ENCODE measurements at regions not wholly inside any gene's neighbourhood (a gene's known extent, or its start where the extent isn't known, plus 50 kb on each side); places are given as distances from the start of the nearest gene placed in this dataset.

DNA sequence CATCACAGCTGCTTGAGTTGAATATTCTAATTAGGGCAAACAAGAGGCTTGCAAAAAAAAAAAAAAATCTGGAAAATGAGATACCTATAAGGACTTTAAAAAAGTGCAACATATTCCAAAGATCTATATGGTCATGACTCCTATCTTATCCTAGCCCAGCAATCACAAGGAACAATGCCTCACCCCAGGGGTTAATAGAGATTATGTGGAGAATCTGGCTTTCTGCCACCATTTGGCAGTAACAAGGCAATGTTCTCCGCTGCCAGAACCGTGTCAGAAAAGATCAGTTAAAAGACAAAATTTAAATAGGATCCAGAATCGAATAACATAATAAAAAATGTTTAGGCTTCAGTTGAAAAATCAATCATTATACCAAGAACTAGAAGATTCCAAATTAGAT, 1643.2 kb upstream of the PRR20A start:
- TF ChIP-seq, protein P1, sequence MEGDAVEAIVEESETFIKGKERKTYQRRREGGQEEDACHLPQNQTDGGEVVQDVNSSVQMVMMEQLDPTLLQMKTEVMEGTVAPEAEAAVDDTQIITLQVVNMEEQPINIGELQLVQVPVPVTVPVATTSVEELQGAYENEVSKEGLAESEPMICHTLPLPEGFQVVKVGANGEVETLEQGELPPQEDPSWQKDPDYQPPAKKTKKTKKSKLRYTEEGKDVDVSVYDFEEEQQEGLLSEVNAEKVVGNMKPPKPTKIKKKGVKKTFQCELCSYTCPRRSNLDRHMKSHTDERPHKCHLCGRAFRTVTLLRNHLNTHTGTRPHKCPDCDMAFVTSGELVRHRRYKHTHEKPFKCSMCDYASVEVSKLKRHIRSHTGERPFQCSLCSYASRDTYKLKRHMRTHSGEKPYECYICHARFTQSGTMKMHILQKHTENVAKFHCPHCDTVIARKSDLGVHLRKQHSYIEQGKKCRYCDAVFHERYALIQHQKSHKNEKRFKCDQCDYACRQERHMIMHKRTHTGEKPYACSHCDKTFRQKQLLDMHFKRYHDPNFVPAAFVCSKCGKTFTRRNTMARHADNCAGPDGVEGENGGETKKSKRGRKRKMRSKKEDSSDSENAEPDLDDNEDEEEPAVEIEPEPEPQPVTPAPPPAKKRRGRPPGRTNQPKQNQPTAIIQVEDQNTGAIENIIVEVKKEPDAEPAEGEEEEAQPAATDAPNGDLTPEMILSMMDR (IDR thresholded peaks at IDR 0.05): no peak
- Mint-ChIP-seq H3K36me3 (peaks cover 18% of the 10 kb centered on the region), H3K9me3 (peaks cover 13 to 16% of the 10 kb centered on the region in 2 donors), H3K4me1 (no peaks in the 10 kb centered on the region), H3K27me3 (ENCODE audit: low read depth in 2 of 2) (no peaks in the 10 kb centered on the region), H3K4me3 (no peak overlapping the region), H3K27ac (no peak overlapping the region)
- H3K9me3 ChIP-seq (ENCODE audit: control insufficient read depth, insufficient read depth, low read length): peaks cover 7% of the 10 kb centered on the region
- ATAC-seq (no peak), DNase-seq (no peak)
- no peaks in the 10 kb centered on the region for H3K27me3 ChIP-seq (ENCODE audit: control insufficient read depth, insufficient read depth, low read length)
- H3K36me3 ChIP-seq (ENCODE audit: control insufficient read depth, insufficient read depth, low read length): no peaks in the 10 kb centered on the region
- intact Hi-C loops (cut with micrococcal nuclease): no loop called here
- H3K4me3 ChIP-seq (ENCODE audit: low read length): no peak overlapping the region
- no peaks in the 10 kb centered on the region for H3K4me1 ChIP-seq (ENCODE audit: control insufficient read depth, insufficient read depth, low read length)
- 83% methylated on average over 3 of the region's 3 CpGs for WGBS (ENCODE audit: insufficient coverage)
- no peak overlapping the region for H3K27ac ChIP-seq (ENCODE audit: low read length)

DNA sequence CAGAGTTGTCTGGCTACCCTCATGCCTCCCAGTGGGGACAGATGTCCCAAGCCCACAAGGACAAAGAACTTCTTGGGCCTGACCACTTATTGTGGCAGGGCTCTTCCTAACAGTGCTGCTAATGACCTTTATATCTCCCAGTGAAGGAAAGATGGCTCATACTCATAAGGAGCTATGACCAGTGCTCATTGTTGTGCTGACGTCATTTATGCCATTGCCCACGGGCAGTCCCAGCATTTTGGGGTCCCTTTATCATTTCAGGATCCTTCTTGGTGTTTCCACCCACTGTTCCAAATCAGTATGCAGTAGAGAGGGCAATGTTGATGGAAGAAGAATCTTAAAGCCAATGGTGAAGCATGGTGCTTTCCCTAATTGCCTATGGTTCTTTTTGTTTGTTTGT, 1640.0 kb upstream of the PRR20A start:
- Histone ChIP-seq H3K27me3 (ENCODE audit: control insufficient read depth, insufficient read depth, low read length) (no peaks in the 10 kb centered on the region), H3K36me3 (ENCODE audit: control insufficient read depth, insufficient read depth, low read length) (no peaks in the 10 kb centered on the region), H3K4me3 (ENCODE audit: low read length) (no peak overlapping the region), H3K27ac (ENCODE audit: low read length) (no peak overlapping the region), H3K9me3 (ENCODE audit: control insufficient read depth, insufficient read depth, low read length) (peaks cover 7% of the 10 kb centered on the region), H3K4me1 (ENCODE audit: control insufficient read depth, insufficient read depth, low read length) (no peaks in the 10 kb centered on the region)
- no peaks in the 10 kb centered on the region for H3K4me1 Mint-ChIP-seq
- DNase-seq (no peak), ATAC-seq (no peak)
- H3K36me3 Mint-ChIP-seq: peaks cover 38% of the 10 kb centered on the region
- H3K9me3 Mint-ChIP-seq: peaks cover 16 to 25% of the 10 kb centered on the region in 2 donors
- intact Hi-C loops (cut with micrococcal nuclease): no loop called here
- 82% methylated on average over 2 of the region's 2 CpGs for WGBS (ENCODE audit: insufficient coverage)
- H3K4me3 Mint-ChIP-seq: no peak overlapping the region
- no peaks in the 10 kb centered on the region for H3K27me3 Mint-ChIP-seq (ENCODE audit: low read depth in 2 of 2)
- H3K27ac Mint-ChIP-seq: no peak overlapping the region
- TF ChIP-seq, protein P1 (IDR thresholded peaks at IDR 0.05): no peak

DNA sequence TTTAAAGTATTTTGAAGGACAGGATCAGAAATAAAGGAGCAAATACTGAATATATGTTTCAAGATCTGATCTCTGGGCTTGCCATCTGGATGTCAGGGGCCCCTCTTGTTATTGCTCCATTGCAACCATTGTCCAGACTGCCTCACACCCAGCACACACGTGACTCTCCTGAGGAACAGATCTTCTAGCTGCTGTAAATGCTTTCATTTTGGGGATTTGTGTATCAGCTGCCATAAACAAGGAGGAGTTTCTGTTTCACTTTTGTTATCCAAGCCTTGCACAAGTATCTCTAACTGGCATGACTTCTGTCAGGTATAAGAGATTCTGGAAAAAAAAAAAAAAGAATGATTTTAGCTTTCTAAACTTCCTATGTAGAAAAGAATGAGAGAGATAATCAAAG, 1624.1 kb upstream of the PRR20A start:
- TF ChIP-seq, protein P1 (IDR thresholded peaks at IDR 0.05): no peak
- intact Hi-C loops (cut with micrococcal nuclease): no loop called here
- Mint-ChIP-seq H3K36me3 (no peaks in the 10 kb centered on the region), H3K27me3 (ENCODE audit: low read depth in 2 of 2) (no peaks in the 10 kb centered on the region), H3K27ac (no peak overlapping the region), H3K4me1 (no peaks in the 10 kb centered on the region), H3K9me3 (peaks cover 4 to 15% of the 10 kb centered on the region in 2 donors), H3K4me3 (no peak overlapping the region)
- H3K36me3 ChIP-seq (ENCODE audit: control insufficient read depth, insufficient read depth, low read length): no peaks in the 10 kb centered on the region
- H3K4me3 ChIP-seq (ENCODE audit: low read length): no peak overlapping the region
- DNase-seq (no peak), ATAC-seq (no peak)
- H3K27ac ChIP-seq (ENCODE audit: low read length): no peak overlapping the region
- no peaks in the 10 kb centered on the region for H3K9me3 ChIP-seq (ENCODE audit: control insufficient read depth, insufficient read depth, low read length)
- H3K4me1 ChIP-seq (ENCODE audit: control insufficient read depth, insufficient read depth, low read length): no peaks in the 10 kb centered on the region
- WGBS (ENCODE audit: insufficient coverage): 22% methylated on average over 1 of the region's 1 CpG
- H3K27me3 ChIP-seq (ENCODE audit: control insufficient read depth, insufficient read depth, low read length): no peaks in the 10 kb centered on the region

DNA sequence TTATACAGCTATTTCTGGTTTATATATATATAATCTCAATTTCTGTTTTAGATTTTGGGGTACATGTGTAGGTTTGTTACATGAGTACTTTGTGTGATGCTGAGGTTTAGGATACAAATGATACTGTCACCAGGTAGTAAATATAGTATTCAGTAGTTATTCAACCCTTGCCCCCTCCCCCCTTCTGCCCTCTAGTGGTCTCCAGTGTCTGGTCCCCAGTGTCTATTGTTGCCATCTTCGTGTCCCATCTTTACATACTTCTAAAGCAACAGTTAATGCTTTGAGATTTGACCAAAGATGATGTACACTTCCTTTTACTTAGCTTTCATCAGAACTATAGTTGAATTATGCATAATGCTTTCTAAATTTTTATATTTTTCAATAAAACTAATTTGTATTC, 1623.4 kb upstream of the PRR20A start:
- H3K9me3 Mint-ChIP-seq: peaks cover 4 to 15% of the 10 kb centered on the region in 2 donors
- no peaks in the 10 kb centered on the region for H3K4me1 Mint-ChIP-seq
- H3K36me3 Mint-ChIP-seq: no peaks in the 10 kb centered on the region
- DNase-seq (no peak), ATAC-seq (no peak)
- H3K36me3 ChIP-seq (ENCODE audit: control insufficient read depth, insufficient read depth, low read length): no peaks in the 10 kb centered on the region
- no peaks in the 10 kb centered on the region for H3K27me3 Mint-ChIP-seq (ENCODE audit: low read depth in 2 of 2)
- intact Hi-C loops (cut with micrococcal nuclease): no loop called here
- no peak overlapping the region for H3K27ac ChIP-seq (ENCODE audit: low read length)
- TF ChIP-seq, protein P1 (IDR thresholded peaks at IDR 0.05): no peak
- 78% methylated on average over 1 of the region's 1 CpG for WGBS (ENCODE audit: insufficient coverage)
- no peaks in the 10 kb centered on the region for H3K4me1 ChIP-seq (ENCODE audit: control insufficient read depth, insufficient read depth, low read length)
- no peaks in the 10 kb centered on the region for H3K9me3 ChIP-seq (ENCODE audit: control insufficient read depth, insufficient read depth, low read length)
- no peak overlapping the region for H3K27ac Mint-ChIP-seq
- no peak overlapping the region for H3K4me3 ChIP-seq (ENCODE audit: low read length)
- no peaks in the 10 kb centered on the region for H3K27me3 ChIP-seq (ENCODE audit: control insufficient read depth, insufficient read depth, low read length)
- H3K4me3 Mint-ChIP-seq: no peak overlapping the region
